Right lobe of liver (tissue), 4 donors: ENCODE measurements at regions not wholly inside any gene's neighbourhood (a gene's known extent, or its start where the extent isn't known, plus 50 kb on each side); places are given as distances from the start of the nearest gene placed in this dataset.

Experiments used
- POLR2A ChIP-seq: fragments of 450-650 bp; IDR thresholded peaks from one replicate; pipeline ENCODE4 v1.6.1; 2017; ENCODE audit warnings: antibody characterized with exemption, mild to moderate bottlenecking
- TF ChIP-seq, protein P1 (sequence below), 4 donors: fragments of 200-600 bp in 3 of 4; fragments of 450-650 bp in 1 of 4; IDR thresholded peaks; one replicate each; pipeline versions ENCODE4 v1.5.1 to v1.8.0; 2016 to 2022; ENCODE audit warnings: antibody characterized with exemption in 4 of 4, mild to moderate bottlenecking in 2 of 4
- donor health status: DM: no; HTN: no; CAD: no.
- donor health status: DM: no; HTN: no; CAD: no.
- donor health status: DM: no; HTN: yes; CAD: no.

DNA sequence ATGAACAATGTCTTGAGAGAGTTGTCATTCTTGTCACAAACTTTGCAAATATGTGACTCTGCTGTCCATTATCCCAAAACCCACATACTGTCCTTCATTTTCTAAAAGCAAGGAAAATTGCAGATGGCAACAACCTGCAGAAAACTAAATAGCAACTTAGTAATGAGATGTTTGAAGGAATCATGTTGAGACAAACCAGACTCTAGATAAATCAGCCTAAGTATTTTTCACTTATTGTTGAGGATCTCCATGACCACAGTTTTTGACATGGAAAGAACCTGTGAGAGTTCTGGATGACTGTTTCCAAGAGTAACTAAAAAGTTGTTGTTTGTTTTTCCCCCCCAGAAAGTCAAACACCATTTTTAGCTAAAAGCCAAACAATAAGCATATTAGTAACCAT, 535.2 kb upstream of the ZNF608 start:
- no peak for TF ChIP-seq POLR2A
- TF ChIP-seq, protein P1, sequence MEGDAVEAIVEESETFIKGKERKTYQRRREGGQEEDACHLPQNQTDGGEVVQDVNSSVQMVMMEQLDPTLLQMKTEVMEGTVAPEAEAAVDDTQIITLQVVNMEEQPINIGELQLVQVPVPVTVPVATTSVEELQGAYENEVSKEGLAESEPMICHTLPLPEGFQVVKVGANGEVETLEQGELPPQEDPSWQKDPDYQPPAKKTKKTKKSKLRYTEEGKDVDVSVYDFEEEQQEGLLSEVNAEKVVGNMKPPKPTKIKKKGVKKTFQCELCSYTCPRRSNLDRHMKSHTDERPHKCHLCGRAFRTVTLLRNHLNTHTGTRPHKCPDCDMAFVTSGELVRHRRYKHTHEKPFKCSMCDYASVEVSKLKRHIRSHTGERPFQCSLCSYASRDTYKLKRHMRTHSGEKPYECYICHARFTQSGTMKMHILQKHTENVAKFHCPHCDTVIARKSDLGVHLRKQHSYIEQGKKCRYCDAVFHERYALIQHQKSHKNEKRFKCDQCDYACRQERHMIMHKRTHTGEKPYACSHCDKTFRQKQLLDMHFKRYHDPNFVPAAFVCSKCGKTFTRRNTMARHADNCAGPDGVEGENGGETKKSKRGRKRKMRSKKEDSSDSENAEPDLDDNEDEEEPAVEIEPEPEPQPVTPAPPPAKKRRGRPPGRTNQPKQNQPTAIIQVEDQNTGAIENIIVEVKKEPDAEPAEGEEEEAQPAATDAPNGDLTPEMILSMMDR (IDR thresholded peaks at IDR 0.05) = no peak
